Thoracic aorta (tissue), 2 donors: ENCODE measurements at regions not wholly inside any gene's neighbourhood (a gene's known extent, or its start where the extent isn't known, plus 50 kb on each side); places are given as distances from the start of the nearest gene placed in this dataset.

Source experiments
- ATAC-seq: fragments of 150-250 bp; one replicate; pipeline ENCODE4 v1.8.0; 2017; ENCODE audit warnings: low read depth; ENCODE audit not compliant: insufficient number of reproducible peaks, low FRiP score
- DNase-seq: peaks from one replicate; pipeline ENCODE4 v3.0.0-alpha.2; 2020; ENCODE audit warnings: low spot score
- H3K27ac ChIP-seq, 2 donors: fragments of 200-600 bp; sonication (generic); 1 replicate in 1 of 2; 2 replicates in 1 of 2; pipeline ENCODE4 v1.5.1; 2016; ENCODE audit warnings: mild to moderate bottlenecking in 2 of 2, moderate library complexity in 2 of 2
- H3K27me3 ChIP-seq: fragments of 200-600 bp; sonication (generic); replicated peaks from 2 replicates; pipeline ENCODE4 v1.6.0; 2016; ENCODE audit warnings: mild to moderate bottlenecking; ENCODE audit not compliant: insufficient read depth
- H3K36me3 ChIP-seq: fragments of 200-600 bp; sonication (generic); one replicate; pipeline ENCODE4 v1.5.1; 2016
- H3K4me1 ChIP-seq, 2 donors: fragments of 200-600 bp; sonication (generic); 1 replicate in 1 of 2; 2 replicates in 1 of 2; pipeline versions ENCODE4 v1.5.1 to v1.6.0; 2016; ENCODE audit warnings: low read depth in 2 of 2, mild to moderate bottlenecking in 1 of 2; ENCODE audit not compliant: control insufficient read depth in 1 of 2
- H3K4me3 ChIP-seq: fragments of 200-600 bp; sonication (generic); 2 replicates; pipeline ENCODE4 v1.5.1; 2016; ENCODE audit warnings: mild to moderate bottlenecking
- H3K9me3 ChIP-seq: fragments of 200-600 bp; sonication (generic); 2 replicates; pipeline ENCODE4 v1.5.1; 2016
- TF ChIP-seq, protein P1 (sequence below): fragments of 200-600 bp; sonication (generic); IDR thresholded peaks from one replicate; pipeline ENCODE4 v1.5.1; 2019; ENCODE audit warnings: antibody characterized with exemption

DNA sequence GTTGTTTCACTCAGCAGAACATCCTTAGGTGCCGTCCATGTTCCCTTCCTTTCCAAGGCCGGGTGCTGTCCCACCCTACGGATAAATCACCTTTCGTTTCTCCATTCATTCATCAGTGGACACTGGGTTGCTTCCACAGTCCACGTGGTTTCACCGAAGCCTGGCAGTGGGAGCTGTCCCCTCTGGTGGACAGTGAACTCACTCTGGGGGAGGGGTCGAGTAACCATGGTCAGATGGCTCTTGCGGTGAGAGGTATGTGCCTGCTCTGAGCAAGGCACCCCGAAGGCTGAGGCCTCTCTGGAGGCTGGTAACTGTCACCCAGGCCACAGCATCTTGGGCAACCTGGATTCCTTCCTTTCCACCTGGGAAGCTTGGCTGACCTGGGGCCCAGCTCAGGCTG is 61.5 kb upstream of the TWIST2 start:
- TF ChIP-seq, protein P1, sequence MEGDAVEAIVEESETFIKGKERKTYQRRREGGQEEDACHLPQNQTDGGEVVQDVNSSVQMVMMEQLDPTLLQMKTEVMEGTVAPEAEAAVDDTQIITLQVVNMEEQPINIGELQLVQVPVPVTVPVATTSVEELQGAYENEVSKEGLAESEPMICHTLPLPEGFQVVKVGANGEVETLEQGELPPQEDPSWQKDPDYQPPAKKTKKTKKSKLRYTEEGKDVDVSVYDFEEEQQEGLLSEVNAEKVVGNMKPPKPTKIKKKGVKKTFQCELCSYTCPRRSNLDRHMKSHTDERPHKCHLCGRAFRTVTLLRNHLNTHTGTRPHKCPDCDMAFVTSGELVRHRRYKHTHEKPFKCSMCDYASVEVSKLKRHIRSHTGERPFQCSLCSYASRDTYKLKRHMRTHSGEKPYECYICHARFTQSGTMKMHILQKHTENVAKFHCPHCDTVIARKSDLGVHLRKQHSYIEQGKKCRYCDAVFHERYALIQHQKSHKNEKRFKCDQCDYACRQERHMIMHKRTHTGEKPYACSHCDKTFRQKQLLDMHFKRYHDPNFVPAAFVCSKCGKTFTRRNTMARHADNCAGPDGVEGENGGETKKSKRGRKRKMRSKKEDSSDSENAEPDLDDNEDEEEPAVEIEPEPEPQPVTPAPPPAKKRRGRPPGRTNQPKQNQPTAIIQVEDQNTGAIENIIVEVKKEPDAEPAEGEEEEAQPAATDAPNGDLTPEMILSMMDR, result no peak
- H3K9me3 ChIP-seq, result no peaks in the 10 kb centered on the region
- DNase-seq (no peak), ATAC-seq (no peak)
- peaks cover 0 to 10% of the 10 kb centered on the region in 2 donors for H3K4me1 ChIP-seq
- H3K4me3 ChIP-seq, result no peak overlapping the region
- no peaks in the 10 kb centered on the region for H3K36me3 ChIP-seq
- H3K27ac ChIP-seq, result no peak overlapping the region
- peaks cover 5% of the 10 kb centered on the region for H3K27me3 ChIP-seq

- Histone ChIP-seq H3K4me1 (peaks cover 0 to 10% of the 10 kb centered on the region in 2 donors), H3K27ac (no peak overlapping the region), H3K27me3 (peaks cover 5% of the 10 kb centered on the region), H3K9me3 (no peaks in the 10 kb centered on the region), H3K36me3 (no peaks in the 10 kb centered on the region), H3K4me3 (no peak overlapping the region)
- DNase-seq (no peak), ATAC-seq (no peak)
- TF ChIP-seq, protein P1, result no peak
Observed at GRCh38 chr2:238786792-238787490, 60.9 kb upstream of the TWIST2 start.

DNA sequence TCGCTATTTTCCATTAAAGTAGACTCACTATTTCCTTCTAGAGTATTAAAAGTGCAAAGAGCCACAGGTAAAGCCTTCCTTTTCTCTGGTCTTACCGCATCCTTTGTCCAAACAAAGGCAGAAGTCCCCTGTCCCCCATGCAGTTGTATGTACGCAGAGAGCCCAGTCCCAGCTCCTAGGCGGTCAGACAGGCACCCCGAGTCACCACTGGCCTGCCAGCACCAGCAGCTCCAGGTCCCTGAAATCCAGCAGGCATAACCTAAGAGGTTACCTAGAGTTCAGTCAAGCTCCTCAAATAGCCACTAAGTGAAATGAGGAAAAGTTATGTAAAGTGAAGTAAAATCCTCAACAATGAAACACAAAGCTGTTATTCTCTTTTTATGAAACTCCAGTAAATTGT is 60.4 kb upstream of the TWIST2 start:
- Histone ChIP-seq H3K36me3 (no peaks in the 10 kb centered on the region), H3K27ac (no peak overlapping the region), H3K27me3 (peaks cover 5% of the 10 kb centered on the region), H3K9me3 (no peaks in the 10 kb centered on the region), H3K4me1 (peaks cover 0 to 10% of the 10 kb centered on the region in 2 donors), H3K4me3 (no peak overlapping the region)
- ATAC-seq, result no peak
- no peak for DNase-seq
- TF ChIP-seq, protein P1, result no peak

DNA sequence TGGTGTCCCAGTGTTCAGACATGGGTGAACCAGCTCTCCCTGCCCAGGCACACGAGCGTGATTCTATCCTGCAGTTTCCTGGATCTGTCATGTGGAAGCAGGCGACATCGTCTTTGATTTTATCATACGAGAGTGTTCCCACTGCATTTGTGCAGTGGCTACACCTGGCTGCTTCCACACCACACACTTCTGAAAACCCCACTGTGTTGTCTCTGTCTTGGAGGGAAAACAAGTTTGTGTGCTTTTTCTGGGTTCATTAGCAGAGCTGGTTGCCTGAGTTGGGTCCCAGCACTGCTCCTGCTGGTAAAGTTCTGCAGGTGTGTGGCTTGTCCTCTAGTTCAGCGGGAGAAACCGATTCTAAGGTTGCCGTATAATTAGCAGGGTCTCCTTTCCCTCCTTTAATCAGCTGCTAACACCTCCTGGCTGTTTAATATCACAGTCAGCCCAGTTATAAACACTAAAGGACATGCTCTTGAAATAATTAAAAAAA is 58.5 kb upstream of the TWIST2 start:
- no peak for ATAC-seq
- Histone ChIP-seq H3K27ac (no peak overlapping the region), H3K9me3 (no peaks in the 10 kb centered on the region), H3K4me3 (no peak overlapping the region), H3K27me3 (peaks cover 5% of the 10 kb centered on the region), H3K36me3 (no peaks in the 10 kb centered on the region), H3K4me1 (peaks cover 0 to 6% of the 10 kb centered on the region in 2 donors)
- TF ChIP-seq, protein P1, result no peak
- DNase-seq, result no peak

- TF ChIP-seq, protein P1, result no peak
- H3K9me3 ChIP-seq, result no peaks in the 10 kb centered on the region
- no peak for DNase-seq
Observed at GRCh38 chr2:238790126-238790832, 57.6 kb upstream of the TWIST2 start.

More at GRCh38 chr2:238790126-238790832, 57.6 kb upstream of the TWIST2 start:
- peaks cover 5% of the 10 kb centered on the region for H3K27me3 ChIP-seq
- no peak for ATAC-seq
- no peak overlapping the region for H3K4me3 ChIP-seq
- no peaks in the 10 kb centered on the region for H3K4me1 ChIP-seq
- H3K27ac ChIP-seq, result no peak overlapping the region
- H3K36me3 ChIP-seq, result no peaks in the 10 kb centered on the region
